ENCODE measurements at regions not wholly inside any gene's neighbourhood (a gene's known extent, or its start where the extent isn't known, plus 50 kb on each side); places are given as distances from the start of the nearest gene placed in this dataset.

GRCh38 chr2:217014328-217015105 lies 154.7 kb upstream of the TNP1 start:
- peaks cover 2% of the 10 kb centered on the region for H3K27me3 ChIP-seq (ENCODE audit: control insufficient read depth, insufficient read depth, low read length)
- DNase-seq (ENCODE audit: low read depth) (no peak), FAIRE-seq (no peak)
- H3K4me3 ChIP-seq (ENCODE audit: low read depth, low read length), result no peak overlapping the region
- no peaks in the 10 kb centered on the region for H3K36me3 ChIP-seq (ENCODE audit: control insufficient read depth, insufficient read depth, low read length)
- TF ChIP-seq CTCF (IDR thresholded peaks at IDR 0.05; ENCODE audit: insufficient read depth, low read length, severe bottlenecking), result no peak

- H3K27me3 ChIP-seq (ENCODE audit: control insufficient read depth, insufficient read depth, low read length), result peaks cover 2% of the 10 kb centered on the region
- FAIRE-seq, result no peak
Measured at GRCh38 chr2:217013926-217014325, 154.1 kb upstream of the TNP1 start.

GRCh38 chr2:217011576-217011975 lies 151.7 kb upstream of the TNP1 start:
- Histone ChIP-seq H3K36me3 (ENCODE audit: control insufficient read depth, insufficient read depth, low read length) (no peaks in the 10 kb centered on the region), H3K27me3 (ENCODE audit: control insufficient read depth, insufficient read depth, low read length) (peaks cover 2% of the 10 kb centered on the region), H3K4me3 (ENCODE audit: low read depth, low read length) (no peak overlapping the region)
- TF ChIP-seq CTCF (IDR thresholded peaks at IDR 0.05; ENCODE audit: insufficient read depth, low read length, severe bottlenecking), result no peak
- no peak for FAIRE-seq
- no peak for DNase-seq (ENCODE audit: low read depth)

More at GRCh38 chr2:217013926-217014325, 154.1 kb upstream of the TNP1 start:
- Histone ChIP-seq H3K36me3 (ENCODE audit: control insufficient read depth, insufficient read depth, low read length) (no peaks in the 10 kb centered on the region), H3K4me3 (ENCODE audit: low read depth, low read length) (no peak overlapping the region)
- no peak for DNase-seq (ENCODE audit: low read depth)
- TF ChIP-seq CTCF (IDR thresholded peaks at IDR 0.05; ENCODE audit: insufficient read depth, low read length, severe bottlenecking), result no peak

- FAIRE-seq (no peak), DNase-seq (ENCODE audit: low read depth) (no peak)
- Histone ChIP-seq H3K27me3 (ENCODE audit: control insufficient read depth, insufficient read depth, low read length) (peaks cover 2% of the 10 kb centered on the region), H3K4me3 (ENCODE audit: low read depth, low read length) (no peak overlapping the region), H3K36me3 (ENCODE audit: control insufficient read depth, insufficient read depth, low read length) (no peaks in the 10 kb centered on the region)
- TF ChIP-seq CTCF (IDR thresholded peaks at IDR 0.05; ENCODE audit: insufficient read depth, low read length, severe bottlenecking), result no peak
Measured at GRCh38 chr2:217010173-217010572, 150.3 kb upstream of the TNP1 start.

- DNase-seq (ENCODE audit: low read depth) (no peak), FAIRE-seq (no peak)
- Histone ChIP-seq H3K27me3 (ENCODE audit: control insufficient read depth, insufficient read depth, low read length) (peaks cover 2% of the 10 kb centered on the region), H3K36me3 (ENCODE audit: control insufficient read depth, insufficient read depth, low read length) (no peaks in the 10 kb centered on the region), H3K4me3 (ENCODE audit: low read depth, low read length) (no peak overlapping the region)
- TF ChIP-seq CTCF (IDR thresholded peaks at IDR 0.05; ENCODE audit: insufficient read depth, low read length, severe bottlenecking), result no peak
Measured at GRCh38 chr2:217008794-217009193, 148.9 kb upstream of the TNP1 start.

- H3K36me3 ChIP-seq (ENCODE audit: control insufficient read depth, insufficient read depth, low read length), result no peaks in the 10 kb centered on the region
- no peak overlapping the region for H3K4me3 ChIP-seq (ENCODE audit: low read depth, low read length)
- DNase-seq (ENCODE audit: low read depth) (no peak), FAIRE-seq (no peak)
- peaks cover 4% of the 10 kb centered on the region for H3K27me3 ChIP-seq (ENCODE audit: control insufficient read depth, insufficient read depth, low read length)
- no peak for TF ChIP-seq CTCF (IDR thresholded peaks at IDR 0.05; ENCODE audit: insufficient read depth, low read length, severe bottlenecking)
Measured at GRCh38 chr2:217006217-217006616, 146.4 kb upstream of the TNP1 start.

All from bronchial epithelial cell (primary cell).